NCI-H1092 treated with DMSO at 0.1 percent for 48 hours (cell line): ENCODE measurements at regions not wholly inside any gene's neighbourhood (a gene's known extent, or its start where the extent isn't known, plus 50 kb on each side); places are given as distances from the start of the nearest gene placed in this dataset.
"Not testable (repeated sequence)": the region's sequence is repeated elsewhere in the genome, so short reads cannot be mapped to it uniquely, and the experiment has no call there.

Experiments used
- DNase-seq: peaks from one replicate; lab custom pipeline; 2025; lab: John Stamatoyannopoulos, UW

GRCh38 chrY:12359867-12360266 is 341.2 kb upstream of the USP9Y start:
- no peak for DNase-seq

- DNase-seq = no peak
These were observed 340.5 kb upstream of the USP9Y start for GRCh38 chrY:12360496-12360895.

DNA sequence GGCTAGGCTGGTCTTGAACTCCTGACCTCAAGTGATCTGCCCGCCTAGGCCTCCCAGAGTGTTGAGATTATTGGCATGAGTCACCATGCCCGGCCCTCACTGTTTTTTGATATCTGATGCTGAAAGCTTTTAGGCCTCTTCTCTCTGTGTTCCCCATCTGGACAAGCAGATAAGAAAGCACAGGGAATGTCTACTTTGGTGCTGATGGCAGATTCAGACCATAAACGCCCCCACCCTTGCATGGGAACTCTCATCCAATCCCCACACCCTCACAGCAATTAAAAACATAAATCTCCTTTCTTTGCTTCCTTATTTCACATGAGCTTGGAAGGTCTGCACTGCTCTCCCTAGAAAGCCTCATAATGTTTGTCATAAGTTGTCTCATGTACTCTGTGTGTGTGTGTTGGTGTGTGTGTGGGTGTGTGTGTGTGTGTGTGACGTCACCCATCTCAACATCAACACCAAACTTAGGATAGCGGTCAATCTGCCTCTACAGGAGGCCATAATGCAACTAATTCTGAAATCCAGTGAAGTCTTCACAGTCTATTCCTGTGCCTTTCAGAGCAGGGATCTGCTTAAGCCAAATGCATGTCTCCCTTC is 335.6 kb upstream of the USP9Y start:
- DNase-seq = no peak

GRCh38 chrY:12374588-12374987 is 326.4 kb upstream of the USP9Y start:
- not testable (repeated sequence) for DNase-seq

- DNase-seq = not testable (repeated sequence)
These were observed 309.1 kb upstream of the USP9Y start for GRCh38 chrY:12391655-12392559.

DNA sequence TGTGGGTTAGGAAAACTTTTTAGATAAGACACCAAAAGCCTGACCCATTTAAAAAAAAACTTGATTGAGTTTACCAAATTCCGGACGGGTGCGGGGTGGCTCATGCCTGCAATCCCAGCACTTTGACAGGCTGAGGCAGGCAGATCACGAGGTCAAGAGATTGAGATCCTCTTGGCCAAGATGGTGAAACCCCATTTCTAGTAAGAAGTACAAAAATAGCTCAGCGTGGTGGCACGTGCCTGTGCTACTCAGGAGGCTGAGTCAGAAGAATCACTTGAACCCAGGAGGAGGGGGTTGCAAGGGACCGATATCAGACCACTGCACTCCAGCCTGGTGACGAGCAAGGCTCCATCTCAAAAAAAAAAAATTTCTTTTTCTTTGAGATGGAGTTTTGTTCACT is 307.8 kb upstream of the USP9Y start:
- no peak for DNase-seq

GRCh38 chrY:12395381-12396120 is 305.5 kb upstream of the USP9Y start:
- DNase-seq = not testable (repeated sequence)

DNA sequence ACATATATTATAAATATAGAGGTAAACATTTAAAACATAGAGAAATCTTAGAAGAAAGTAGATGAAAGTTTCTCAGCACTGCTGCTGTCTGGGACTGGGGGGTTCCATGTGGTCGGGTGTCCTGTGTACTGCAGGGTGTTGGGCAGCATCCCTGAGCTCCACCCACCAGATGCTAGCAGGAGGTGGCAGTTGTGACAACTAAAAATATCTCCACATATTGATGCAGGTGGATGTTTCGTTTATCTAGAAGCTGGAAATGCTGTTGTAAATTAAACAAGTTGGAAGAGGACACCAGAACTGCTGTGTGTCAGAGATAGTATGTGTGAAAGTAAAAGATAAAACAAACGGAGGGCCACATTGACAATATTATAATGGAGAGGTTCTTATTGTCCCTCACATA is 297.1 kb upstream of the USP9Y start:
- DNase-seq = no peak

- no peak for DNase-seq
These were observed 292.8 kb upstream of the USP9Y start for GRCh38 chrY:12408236-12408635.

- no peak for DNase-seq
These were observed 290.3 kb upstream of the USP9Y start for GRCh38 chrY:12410696-12411095.

DNA sequence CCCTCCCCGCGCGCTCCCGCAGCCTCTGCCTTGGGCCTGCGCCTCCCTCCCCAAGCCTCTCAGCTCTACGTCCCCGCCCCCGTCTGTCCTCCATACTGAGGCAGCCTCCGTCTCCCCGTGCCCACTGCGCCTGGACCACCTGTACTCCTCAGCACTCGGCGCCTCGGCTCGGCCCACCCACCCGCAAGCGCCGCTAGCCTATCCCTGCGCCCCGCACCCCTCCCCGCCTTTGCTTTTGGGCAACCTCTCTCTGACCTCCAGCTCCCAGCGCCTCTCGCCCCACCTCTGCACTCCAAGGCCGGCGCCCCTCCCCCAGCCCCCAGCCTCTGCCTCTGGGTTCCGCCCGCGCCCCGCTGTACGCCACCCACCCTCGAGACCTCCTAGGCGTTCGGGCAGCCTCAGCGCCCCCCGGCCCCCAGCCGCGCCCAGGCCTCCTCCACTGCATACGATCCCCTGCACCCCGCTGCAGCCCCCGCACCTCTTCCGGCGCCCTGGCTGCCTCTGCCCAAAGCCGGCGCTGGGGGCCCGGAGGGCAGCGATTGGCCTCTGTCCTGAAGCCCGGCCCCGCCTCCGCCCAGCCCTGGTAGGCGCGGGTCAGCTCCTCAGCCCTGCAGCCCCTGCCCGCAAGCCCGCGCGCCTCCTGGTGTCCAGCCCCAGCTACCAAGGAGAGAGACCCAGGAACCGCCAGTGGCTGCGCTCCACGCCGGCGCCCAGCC is 279.8 kb upstream of the USP9Y start:
- no peak for DNase-seq

GRCh38 chrY:12421788-12422124 is 279.3 kb upstream of the USP9Y start:
- no peak for DNase-seq

- DNase-seq = no peak
These were observed 278.5 kb upstream of the USP9Y start for GRCh38 chrY:12422536-12422935.

DNA sequence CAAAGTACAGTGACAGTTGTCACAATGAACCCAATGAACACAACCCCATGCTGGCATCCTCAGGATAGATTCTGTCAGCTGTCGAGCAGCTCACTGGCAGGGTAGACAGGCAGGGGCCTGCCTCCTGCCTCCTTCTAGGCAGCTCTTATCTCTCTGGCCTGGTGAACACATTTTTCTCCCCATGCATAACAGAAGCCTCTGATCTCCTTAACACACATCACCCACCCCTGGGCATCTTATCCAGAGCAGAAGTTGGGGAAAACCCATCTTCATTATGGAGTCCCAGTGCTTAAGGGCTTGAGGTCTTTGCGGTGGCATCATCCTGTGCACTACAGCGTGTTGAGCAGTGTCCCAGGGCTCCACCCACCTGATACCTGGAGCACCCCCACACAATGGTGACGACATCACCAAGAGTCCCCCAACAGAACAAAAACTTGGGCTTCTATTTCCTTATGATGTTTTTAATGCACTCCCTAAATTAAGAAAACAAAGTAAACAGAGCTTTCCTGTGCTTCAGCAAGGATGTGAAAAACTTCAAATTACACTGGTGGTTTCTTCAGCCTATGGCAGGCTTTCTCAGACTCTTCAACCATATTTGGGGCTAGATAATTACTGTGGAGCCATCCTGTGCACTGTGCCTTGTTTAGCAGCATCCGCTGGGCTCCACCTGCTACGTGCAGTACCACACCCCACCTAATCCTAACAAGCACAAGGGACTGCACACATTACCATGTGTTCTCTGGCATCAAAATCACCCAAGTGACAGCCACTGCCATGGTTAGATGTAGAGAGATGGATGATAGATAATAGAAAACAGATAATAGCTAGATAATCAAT is 277.4 kb upstream of the USP9Y start:
- no peak for DNase-seq

DNA sequence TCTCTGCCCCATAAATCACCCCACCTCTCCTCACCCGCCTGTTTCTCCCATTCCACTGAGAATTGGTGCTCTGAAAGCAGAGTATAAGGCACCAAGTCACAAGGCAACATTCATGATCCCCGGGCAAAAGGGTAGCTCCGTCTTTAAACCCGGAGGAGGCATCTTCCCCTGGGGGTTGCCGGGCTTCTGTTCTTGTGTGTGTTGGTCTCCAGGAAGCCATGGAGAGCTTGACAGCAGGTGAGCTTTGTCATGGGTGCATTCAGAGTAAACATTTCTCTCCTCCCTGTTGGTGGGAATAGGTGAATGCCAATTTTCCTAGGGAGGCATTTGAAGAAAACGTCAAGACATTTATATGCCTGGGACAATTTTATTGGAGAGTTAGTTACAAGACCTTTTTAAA is 275.5 kb upstream of the USP9Y start:
- no peak for DNase-seq

GRCh38 chrY:12427361-12427760 is 273.7 kb upstream of the USP9Y start:
- no peak for DNase-seq

DNA sequence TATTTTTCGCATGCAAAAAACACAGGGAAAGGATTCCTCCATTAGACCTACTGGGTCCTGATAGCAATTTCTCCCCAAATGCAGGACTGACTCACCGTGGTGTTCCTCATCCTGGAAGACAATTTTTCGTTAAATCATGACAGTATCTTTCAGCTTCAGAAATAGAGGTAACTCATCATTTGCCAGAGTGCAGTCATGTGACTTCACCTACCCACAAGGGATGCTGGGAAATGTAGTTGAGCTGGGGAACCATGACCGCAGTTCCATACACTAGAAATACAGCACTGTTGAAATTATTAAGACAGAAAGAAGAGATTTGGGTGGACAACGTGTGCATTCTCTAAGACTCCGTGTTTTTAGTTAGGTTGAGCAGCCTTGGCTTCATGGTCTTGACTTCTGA is 269.5 kb upstream of the USP9Y start:
- no peak for DNase-seq

GRCh38 chrY:12438823-12439222 is 262.2 kb upstream of the USP9Y start:
- not testable (repeated sequence) for DNase-seq

- no peak for DNase-seq
These were observed 256.8 kb upstream of the USP9Y start for GRCh38 chrY:12444200-12444599.

DNA sequence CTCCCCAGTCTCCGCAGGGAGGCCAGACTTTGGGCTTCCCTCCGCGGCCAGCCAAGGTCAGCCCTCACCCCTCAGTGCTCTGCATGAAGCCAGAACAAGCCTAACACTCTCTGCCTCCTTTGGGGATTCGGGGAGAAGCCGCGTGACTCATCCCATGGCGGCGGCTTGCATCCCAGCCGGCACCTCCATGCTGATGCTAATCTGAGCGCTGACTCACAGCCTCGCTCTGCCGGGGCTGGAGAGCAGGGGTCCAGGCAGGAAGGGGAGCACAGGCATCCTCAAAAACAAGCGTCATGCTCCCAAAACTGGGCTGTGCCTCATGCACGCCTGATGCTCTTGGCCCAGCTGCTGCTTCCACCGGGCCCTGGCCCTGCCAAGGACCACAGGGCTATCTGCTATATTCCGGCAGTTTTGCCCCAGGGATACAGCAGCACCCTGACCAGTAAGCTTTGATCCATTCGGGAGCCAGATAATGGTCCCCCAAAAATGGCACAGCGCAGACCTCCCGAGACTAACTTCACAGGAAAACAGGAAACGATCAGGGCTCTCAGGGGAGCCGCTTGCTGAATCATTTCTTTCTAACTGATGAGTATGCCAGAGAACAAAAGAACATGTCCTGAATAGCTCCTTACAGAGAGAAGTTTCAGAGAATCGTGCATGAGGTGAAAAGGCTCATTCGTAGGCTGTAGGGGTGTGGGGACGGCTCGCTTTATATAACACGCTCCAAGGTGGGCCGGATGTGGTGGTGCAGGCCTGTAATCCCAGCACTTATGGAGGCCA is 254.4 kb upstream of the USP9Y start:
- DNase-seq = not testable (repeated sequence)

DNA sequence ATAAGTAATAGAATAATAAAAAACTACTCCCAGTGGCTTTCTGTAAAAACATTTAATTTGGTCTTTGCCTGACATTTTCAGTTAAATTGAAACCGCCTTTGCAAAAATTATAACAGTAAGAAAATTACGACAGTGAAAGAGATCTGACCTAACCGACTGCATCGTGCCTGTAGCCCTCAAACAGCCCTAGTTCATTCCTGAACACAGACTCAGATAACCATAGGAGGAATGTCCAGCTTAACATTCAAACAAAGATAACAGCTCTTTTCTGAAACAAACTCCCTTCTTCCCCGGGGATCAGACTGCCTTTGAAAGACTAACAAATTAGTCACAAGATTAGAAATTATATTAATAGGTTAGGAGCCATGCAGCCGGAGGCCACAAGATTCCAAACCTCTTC is 252.5 kb upstream of the USP9Y start:
- DNase-seq = not testable (repeated sequence)
